Cardiac muscle cell (in vitro differentiated cells and primary cell): ENCODE measurements at regions not wholly inside any gene's neighbourhood (a gene's known extent, or its start where the extent isn't known, plus 50 kb on each side); places are given as distances from the start of the nearest gene placed in this dataset.

Experiments
- DNase-seq, 2 donors: peaks; one replicate each; pipeline versions ENCODE4 v3.0.0 to v3.0.0-alpha.2; 2010 to 2017; ENCODE audit warnings: low read depth in 1 of 2, low spot score in 1 of 2
- H3K27ac ChIP-seq: fragments of 200-600 bp; sonication (generic); 2 replicates; pipeline ENCODE4 v1.5.1; 2016
- H3K27me3 ChIP-seq: fragments of 200-600 bp; sonication (generic); 2 replicates; pipeline ENCODE4 v1.6.0; 2016; ENCODE audit warnings: control low read depth
- H3K36me3 ChIP-seq: fragments of 200-600 bp; sonication (generic); 2 replicates; pipeline ENCODE4 v1.5.1; 2016; ENCODE audit warnings: control low read depth
- H3K4me1 ChIP-seq: fragments of 200-600 bp; sonication (generic); 2 replicates; pipeline ENCODE4 v1.8.1; 2017; ENCODE audit warnings: low read depth, mild to moderate bottlenecking, mixed run types
- H3K4me3 ChIP-seq: fragments of 200-600 bp; sonication (generic); 2 replicates; pipeline ENCODE4 v1.5.1; 2016; ENCODE audit warnings: mild to moderate bottlenecking
- H3K9me3 ChIP-seq: fragments of 200-600 bp; sonication (generic); 2 replicates; pipeline ENCODE4 v1.5.1; 2017; ENCODE audit warnings: low read depth, mild to moderate bottlenecking, control low read depth
- TF ChIP-seq, protein P1 (sequence below): IDR thresholded peaks from 2 replicates; pipeline ENCODE4 v1.5.1; 2012; ENCODE audit warnings: low read depth, mild to moderate bottlenecking, low read length

DNA sequence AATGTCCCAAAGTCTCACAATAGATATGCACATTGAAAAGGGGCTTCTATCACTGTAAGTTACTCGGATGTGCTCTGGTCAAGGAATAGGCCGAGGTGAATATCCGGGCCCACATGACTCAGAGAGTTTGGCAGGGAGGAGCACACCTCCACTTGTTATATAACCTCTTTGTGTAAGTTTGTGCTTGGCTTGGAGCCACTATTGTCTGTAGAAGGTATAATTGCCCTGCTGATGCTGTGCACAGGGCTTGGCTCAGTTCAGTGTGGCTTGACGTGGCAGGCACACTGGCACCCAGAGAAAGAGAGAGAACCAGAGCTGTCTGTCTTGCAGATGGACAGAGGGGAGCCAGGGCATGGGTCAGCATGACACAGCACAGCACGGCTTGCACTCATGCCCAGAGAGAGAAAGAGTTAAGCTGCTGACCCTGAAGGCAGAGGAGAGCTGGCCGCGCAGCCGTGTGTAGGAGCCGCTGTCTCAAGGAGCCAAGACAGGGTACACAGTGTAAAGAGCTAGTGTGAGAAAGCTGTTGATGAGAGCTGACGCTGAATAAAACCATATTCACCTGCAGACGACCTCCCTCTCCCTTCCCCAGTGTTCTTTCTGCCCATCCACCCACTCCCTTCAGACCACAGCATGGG is 482.5 kb downstream of the C6orf118 start:
- peak in 1 of 2 donors; percentile 6 for DNase-seq
- H3K27me3 ChIP-seq = no peaks in the 10 kb centered on the region
- TF ChIP-seq, protein P1, sequence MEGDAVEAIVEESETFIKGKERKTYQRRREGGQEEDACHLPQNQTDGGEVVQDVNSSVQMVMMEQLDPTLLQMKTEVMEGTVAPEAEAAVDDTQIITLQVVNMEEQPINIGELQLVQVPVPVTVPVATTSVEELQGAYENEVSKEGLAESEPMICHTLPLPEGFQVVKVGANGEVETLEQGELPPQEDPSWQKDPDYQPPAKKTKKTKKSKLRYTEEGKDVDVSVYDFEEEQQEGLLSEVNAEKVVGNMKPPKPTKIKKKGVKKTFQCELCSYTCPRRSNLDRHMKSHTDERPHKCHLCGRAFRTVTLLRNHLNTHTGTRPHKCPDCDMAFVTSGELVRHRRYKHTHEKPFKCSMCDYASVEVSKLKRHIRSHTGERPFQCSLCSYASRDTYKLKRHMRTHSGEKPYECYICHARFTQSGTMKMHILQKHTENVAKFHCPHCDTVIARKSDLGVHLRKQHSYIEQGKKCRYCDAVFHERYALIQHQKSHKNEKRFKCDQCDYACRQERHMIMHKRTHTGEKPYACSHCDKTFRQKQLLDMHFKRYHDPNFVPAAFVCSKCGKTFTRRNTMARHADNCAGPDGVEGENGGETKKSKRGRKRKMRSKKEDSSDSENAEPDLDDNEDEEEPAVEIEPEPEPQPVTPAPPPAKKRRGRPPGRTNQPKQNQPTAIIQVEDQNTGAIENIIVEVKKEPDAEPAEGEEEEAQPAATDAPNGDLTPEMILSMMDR = no peak
- no peaks in the 10 kb centered on the region for H3K9me3 ChIP-seq
- no peak overlapping the region for H3K4me3 ChIP-seq
- no peaks in the 10 kb centered on the region for H3K4me1 ChIP-seq
- H3K36me3 ChIP-seq = no peaks in the 10 kb centered on the region
- H3K27ac ChIP-seq = peak overlapping the region; percentile 9

DNA sequence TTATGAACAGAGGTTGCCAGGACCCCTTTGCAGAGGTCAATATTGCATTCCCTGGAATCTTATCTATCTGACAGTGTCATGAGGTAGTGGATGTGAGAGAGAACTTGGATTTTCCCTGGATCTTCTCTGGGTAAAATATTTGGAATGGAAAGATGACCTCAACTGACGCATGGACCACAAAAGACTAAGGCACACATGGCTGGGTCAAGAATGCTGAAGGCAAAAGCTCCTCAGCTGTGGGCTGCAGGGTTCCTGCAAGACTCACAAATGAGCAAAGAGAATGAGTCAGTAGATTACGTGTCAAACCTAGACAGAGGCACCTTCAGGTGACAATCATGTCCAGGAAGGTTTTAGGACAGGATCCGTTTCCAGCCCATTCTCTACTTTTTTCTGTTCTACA is 484.0 kb downstream of the C6orf118 start:
- no peaks in the 10 kb centered on the region for H3K27me3 ChIP-seq
- no peak overlapping the region for H3K4me3 ChIP-seq
- H3K27ac ChIP-seq = no peak overlapping the region
- no peaks in the 10 kb centered on the region for H3K4me1 ChIP-seq
- H3K36me3 ChIP-seq = no peaks in the 10 kb centered on the region
- no peaks in the 10 kb centered on the region for H3K9me3 ChIP-seq
- TF ChIP-seq, protein P1 = no peak
- no peak for DNase-seq

DNA sequence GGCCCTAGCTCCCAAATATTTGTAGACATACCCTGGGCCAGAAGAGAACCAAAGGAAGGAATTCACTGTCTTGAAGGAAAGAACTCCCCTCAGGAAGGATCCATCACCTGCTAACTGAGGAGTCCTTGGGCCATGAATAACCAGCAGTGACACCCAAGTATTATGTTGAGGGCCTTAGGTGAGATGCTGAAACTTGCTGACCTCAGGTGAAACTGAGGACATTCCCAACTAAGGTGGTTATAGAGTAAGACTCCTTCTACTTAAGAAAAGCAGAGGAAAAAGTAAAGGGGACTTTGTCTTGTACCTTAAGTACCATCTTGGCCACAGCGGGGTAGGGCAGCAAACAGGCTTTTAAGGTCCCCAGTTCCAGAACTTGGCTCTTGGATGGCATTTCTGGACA is 491.7 kb downstream of the C6orf118 start:
- TF ChIP-seq, protein P1 = no peak
- no peak overlapping the region for H3K4me3 ChIP-seq
- H3K27me3 ChIP-seq = no peaks in the 10 kb centered on the region
- no peak for DNase-seq
- no peak overlapping the region for H3K27ac ChIP-seq
- no peaks in the 10 kb centered on the region for H3K9me3 ChIP-seq
- H3K4me1 ChIP-seq = no peaks in the 10 kb centered on the region
- H3K36me3 ChIP-seq = no peaks in the 10 kb centered on the region

DNA sequence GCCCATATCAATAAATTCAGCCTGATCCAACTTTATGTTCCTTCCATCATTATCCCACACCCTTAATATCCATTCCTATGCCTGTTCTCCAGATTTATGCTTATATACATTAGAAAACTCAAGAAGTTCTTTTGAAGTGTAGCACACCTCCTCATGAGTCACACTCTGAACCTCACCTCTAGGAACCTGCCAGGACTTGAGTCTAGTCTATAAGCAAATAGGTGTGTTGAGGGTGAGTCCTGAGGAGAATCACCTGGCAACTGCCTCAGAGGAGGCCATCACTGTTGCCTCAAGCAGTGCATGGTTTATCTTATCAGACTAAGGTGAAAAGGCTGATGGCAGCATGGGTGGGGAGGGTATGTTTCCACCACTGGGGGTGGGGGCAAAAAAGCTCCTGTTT is 496.7 kb downstream of the C6orf118 start:
- DNase-seq = no peak
- Histone ChIP-seq H3K4me3 (no peak overlapping the region), H3K27me3 (no peaks in the 10 kb centered on the region), H3K4me1 (no peaks in the 10 kb centered on the region), H3K36me3 (no peaks in the 10 kb centered on the region), H3K9me3 (no peaks in the 10 kb centered on the region), H3K27ac (no peak overlapping the region)
- TF ChIP-seq, protein P1 = no peak

DNA sequence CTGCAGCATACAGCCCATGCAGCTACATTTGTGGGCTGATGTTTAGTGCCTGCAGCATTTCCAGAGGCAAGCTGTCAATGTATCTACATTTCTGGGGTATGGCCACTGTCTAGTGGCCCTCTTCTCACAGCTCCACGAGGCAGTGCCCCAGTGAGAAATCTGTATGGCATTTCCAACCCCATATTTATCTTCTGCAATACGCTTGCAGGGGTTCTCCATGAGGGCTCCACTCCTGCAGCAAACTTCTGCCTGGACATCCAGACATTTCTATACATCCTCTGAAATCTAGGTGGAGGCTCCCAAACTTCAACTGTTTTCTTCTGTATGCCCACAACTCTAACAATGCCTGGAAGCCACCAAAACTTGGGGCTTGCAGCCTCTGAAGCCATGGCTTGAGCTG is 502.3 kb downstream of the C6orf118 start:
- no peak for DNase-seq
- TF ChIP-seq, protein P1 = no peak
- Histone ChIP-seq H3K27me3 (no peaks in the 10 kb centered on the region), H3K4me1 (no peaks in the 10 kb centered on the region), H3K27ac (no peak overlapping the region), H3K4me3 (no peak overlapping the region), H3K9me3 (no peaks in the 10 kb centered on the region), H3K36me3 (no peaks in the 10 kb centered on the region)
